Lung (tissue), 11 donors: ENCODE measurements at regions not wholly inside any gene's neighbourhood (a gene's known extent, or its start where the extent isn't known, plus 50 kb on each side); places are given as distances from the start of the nearest gene placed in this dataset.

Experiments
- ATAC-seq: fragments of 200-7000 bp; cut with Tn5 transposase; one replicate; pipeline ENCODE4 v1.9.1; 2020; ENCODE audit warnings: moderate number of reproducible peaks; ENCODE audit not compliant: insufficient read depth, low FRiP score
- DNase-seq, 3 donors: peaks; one replicate each; pipeline ENCODE4 v3.0.0-alpha.2; 2013 to 2017
- H3K27ac ChIP-seq, 2 donors: one replicate each; pipeline ENCODE4 v1.5.1; 2013; ENCODE audit warnings: mild to moderate bottlenecking in 2 of 2, moderate library complexity in 2 of 2, control low read depth in 1 of 2, inconsistent platforms in 1 of 2, low read depth in 1 of 2, low read length in 1 of 2
- H3K27me3 ChIP-seq, 3 donors: one replicate each; pipeline ENCODE4 v1.5.1; 2013; ENCODE audit warnings: low read length in 2 of 3; ENCODE audit not compliant: control insufficient read depth in 3 of 3, insufficient read depth in 3 of 3
- H3K36me3 ChIP-seq, 4 donors: one replicate each; pipeline ENCODE4 v1.5.1; 2013; ENCODE audit warnings: low read length in 4 of 4, mild to moderate bottlenecking in 1 of 4, moderate library complexity in 1 of 4; ENCODE audit not compliant: control insufficient read depth in 4 of 4, insufficient read depth in 4 of 4
- H3K4me1 ChIP-seq, 5 donors: one replicate each; pipeline ENCODE4 v1.5.1; 2013; ENCODE audit warnings: low read length in 5 of 5, mild to moderate bottlenecking in 2 of 5, moderate library complexity in 1 of 5; ENCODE audit not compliant: control insufficient read depth in 5 of 5, insufficient read depth in 5 of 5
- H3K4me3 ChIP-seq: one replicate; pipeline ENCODE4 v1.5.1; 2013; ENCODE audit warnings: mild to moderate bottlenecking, control low read depth, moderate library complexity
- H3K9ac ChIP-seq, 2 donors: one replicate each; pipeline ENCODE4 v1.5.1; 2013; ENCODE audit warnings: low read length in 2 of 2, control low read depth in 1 of 2; ENCODE audit not compliant: insufficient read depth in 1 of 2
- H3K9me3 ChIP-seq, 4 donors: one replicate each; pipeline ENCODE4 v1.5.1; 2013; ENCODE audit warnings: low read length in 3 of 4, mild to moderate bottlenecking in 1 of 4, moderate library complexity in 1 of 4; ENCODE audit not compliant: control insufficient read depth in 4 of 4, insufficient read depth in 3 of 4
- CTCF ChIP-seq: IDR thresholded peaks from 2 replicates; pipeline ENCODE4 v1.5.1; 2012; ENCODE audit warnings: mild to moderate bottlenecking; ENCODE audit errors: control extremely low read depth, extremely low read depth
- WGBS, 2 donors: extraction: QIAGEN DNeasy Blood & Tissue Kit; methylation state at CpG; one replicate each; pipeline ENCODE4 v1.1.7; 2013; 5-methylcytosine and 5-hydroxymethylcytosine counted together
- donor health status: control.
- donor health status: control.
- donor health status: Bipolar disorder and iron deficiency.
- donor health status: healthy.
- donor health status: DM: yes; HTN: yes; CAD: no.

- TF ChIP-seq CTCF, result no peak
- no peaks in the 10 kb centered on the region for H3K4me1 ChIP-seq
- no peak overlapping the region for H3K4me3 ChIP-seq
- no peak overlapping the region for H3K9ac ChIP-seq
- no peak for ATAC-seq
- no peaks in the 10 kb centered on the region for H3K9me3 ChIP-seq
- no peak for DNase-seq
- peaks cover 0 to 5% (median 0%) of the 10 kb centered on the region in 3 donors for H3K27me3 ChIP-seq
- no peaks in the 10 kb centered on the region for H3K36me3 ChIP-seq
- WGBS, 2 donors, result 89 to 92% methylated on average over 5 of the region's 5 CpGs
- H3K27ac ChIP-seq, result no peak overlapping the region
Measured at GRCh38 chr20:40159276-40159675, 529.8 kb downstream of the MAFB start.

- WGBS, 2 donors, result 64 to 70% methylated on average over 4 of the region's 4 CpGs
- Histone ChIP-seq H3K4me3 (no peak overlapping the region), H3K27ac (no peak overlapping the region), H3K4me1 (no peaks in the 10 kb centered on the region), H3K9ac (no peak overlapping the region), H3K9me3 (peaks cover 0 to 1% (median 0%) of the 10 kb centered on the region in 4 donors), H3K36me3 (no peaks in the 10 kb centered on the region), H3K27me3 (peaks cover 0 to 5% (median 0%) of the 10 kb centered on the region in 3 donors)
- no peak for TF ChIP-seq CTCF
- ATAC-seq (no peak), DNase-seq (no peak)
Measured at GRCh38 chr20:40156600-40157317, 532.3 kb downstream of the MAFB start.

GRCh38 chr20:40154514-40154913 lies 534.5 kb downstream of the MAFB start:
- H3K27ac ChIP-seq, result no peak overlapping the region
- DNase-seq, result no peak
- H3K4me1 ChIP-seq, result no peaks in the 10 kb centered on the region
- ATAC-seq, result no peak
- 67 to 76% methylated on average over 2 of the region's 2 CpGs for WGBS, 2 donors
- TF ChIP-seq CTCF, result no peak
- peaks cover 0 to 1% (median 0%) of the 10 kb centered on the region in 4 donors for H3K9me3 ChIP-seq
- no peak overlapping the region for H3K4me3 ChIP-seq
- peaks cover 0 to 5% (median 0%) of the 10 kb centered on the region in 3 donors for H3K27me3 ChIP-seq
- no peaks in the 10 kb centered on the region for H3K36me3 ChIP-seq
- no peak overlapping the region for H3K9ac ChIP-seq

GRCh38 chr20:40148886-40149285 lies 540.1 kb downstream of the MAFB start:
- 73 to 79% methylated on average over 7 of the region's 7 CpGs for WGBS, 2 donors
- no peaks in the 10 kb centered on the region for H3K36me3 ChIP-seq
- H3K4me1 ChIP-seq, result no peaks in the 10 kb centered on the region
- no peak for ATAC-seq
- no peak for TF ChIP-seq CTCF
- no peaks in the 10 kb centered on the region for H3K27me3 ChIP-seq
- DNase-seq, result no peak
- H3K4me3 ChIP-seq, result no peak overlapping the region
- peaks cover 0 to 4% (median under 1%) of the 10 kb centered on the region in 4 donors for H3K9me3 ChIP-seq
- H3K9ac ChIP-seq, result no peak overlapping the region
- no peak overlapping the region for H3K27ac ChIP-seq
